Thyroid gland (tissue), 4 donors: ENCODE measurements at regions not wholly inside any gene's neighbourhood (a gene's known extent, or its start where the extent isn't known, plus 50 kb on each side); places are given as distances from the start of the nearest gene placed in this dataset.

ENCODE experiments used
- DNase-seq, 2 donors: peaks; one replicate each; pipeline ENCODE4 v3.0.0-alpha.2; 2019
- H3K27ac ChIP-seq, 3 donors: fragments of 200-600 bp; sonication (generic); 1 replicate in 2 of 3; 2 replicates in 1 of 3; pipeline ENCODE4 v1.5.1; 2016 to 2019; ENCODE audit warnings: mild to moderate bottlenecking in 1 of 3, moderate library complexity in 1 of 3
- H3K27me3 ChIP-seq: fragments of 200-600 bp; sonication (generic); one replicate; pipeline ENCODE4 v1.5.1; 2019
- H3K36me3 ChIP-seq, 2 donors: fragments of 200-600 bp; sonication (generic); one replicate each; pipeline ENCODE4 v1.5.1; 2016 to 2019
- H3K4me1 ChIP-seq, 2 donors: fragments of 200-600 bp; sonication (generic); one replicate each; pipeline ENCODE4 v1.5.1; 2017 to 2019
- H3K4me3 ChIP-seq, 3 donors: fragments of 200-600 bp; sonication (generic); replicated peaks in 1 of 3; 1 replicate in 2 of 3; 2 replicates in 1 of 3; pipeline ENCODE4 v1.5.1; 2016; ENCODE audit warnings: mild to moderate bottlenecking in 1 of 3
- H3K9me3 ChIP-seq: fragments of 200-600 bp; sonication (generic); one replicate; pipeline ENCODE4 v1.5.1; 2017
- POLR2A ChIP-seq, 2 donors: fragments of 450-650 bp; IDR thresholded peaks; one replicate each; pipeline ENCODE4 v1.6.1; 2017; ENCODE audit warnings: antibody characterized with exemption in 2 of 2, mild to moderate bottlenecking in 2 of 2, moderate library complexity in 1 of 2
- WGBS, 2 donors: methylation state at CpG; one replicate each; pipeline ENCODE4 v1.1.5; 2017; 5-methylcytosine and 5-hydroxymethylcytosine counted together
- intact Hi-C: fragments of 100-400 bp; cut with DNase I; formaldehyde crosslinking; loops from one replicate; pipeline ENCODE4 v1.15.1; 2023
- TF ChIP-seq, protein P1 (sequence below), 6 experiments: fragments of 200-600 bp in 3 of 6; fragments of 450-650 bp in 3 of 6; sonication (generic) in 3 of 6; IDR thresholded peaks; one replicate each; pipeline ENCODE4 v1.5.1; 2016 to 2019; ENCODE audit warnings: antibody characterized with exemption in 6 of 6, mild to moderate bottlenecking in 2 of 6, inconsistent platforms in 1 of 6, moderate library complexity in 1 of 6

GRCh38 chr7:42449431-42449830 lies 212.4 kb upstream of the GLI3 start:
- WGBS, 2 donors = 90 to 95% methylated on average over 5 of the region's 5 CpGs
- intact Hi-C loops = no loop called here
- Histone ChIP-seq H3K4me3 (no peak overlapping the region), H3K27ac (no peak overlapping the region), H3K9me3 (no peaks in the 10 kb centered on the region), H3K4me1 (no peaks in the 10 kb centered on the region), H3K36me3 (no peaks in the 10 kb centered on the region), H3K27me3 (no peaks in the 10 kb centered on the region)
- TF ChIP-seq, protein P1, sequence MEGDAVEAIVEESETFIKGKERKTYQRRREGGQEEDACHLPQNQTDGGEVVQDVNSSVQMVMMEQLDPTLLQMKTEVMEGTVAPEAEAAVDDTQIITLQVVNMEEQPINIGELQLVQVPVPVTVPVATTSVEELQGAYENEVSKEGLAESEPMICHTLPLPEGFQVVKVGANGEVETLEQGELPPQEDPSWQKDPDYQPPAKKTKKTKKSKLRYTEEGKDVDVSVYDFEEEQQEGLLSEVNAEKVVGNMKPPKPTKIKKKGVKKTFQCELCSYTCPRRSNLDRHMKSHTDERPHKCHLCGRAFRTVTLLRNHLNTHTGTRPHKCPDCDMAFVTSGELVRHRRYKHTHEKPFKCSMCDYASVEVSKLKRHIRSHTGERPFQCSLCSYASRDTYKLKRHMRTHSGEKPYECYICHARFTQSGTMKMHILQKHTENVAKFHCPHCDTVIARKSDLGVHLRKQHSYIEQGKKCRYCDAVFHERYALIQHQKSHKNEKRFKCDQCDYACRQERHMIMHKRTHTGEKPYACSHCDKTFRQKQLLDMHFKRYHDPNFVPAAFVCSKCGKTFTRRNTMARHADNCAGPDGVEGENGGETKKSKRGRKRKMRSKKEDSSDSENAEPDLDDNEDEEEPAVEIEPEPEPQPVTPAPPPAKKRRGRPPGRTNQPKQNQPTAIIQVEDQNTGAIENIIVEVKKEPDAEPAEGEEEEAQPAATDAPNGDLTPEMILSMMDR (IDR thresholded peaks at IDR 0.05) = no peak
- no peak for TF ChIP-seq POLR2A (IDR thresholded peaks at IDR 0.05)
- no peak for DNase-seq

GRCh38 chr7:42448901-42449300 lies 211.9 kb upstream of the GLI3 start:
- H3K27ac ChIP-seq = no peak overlapping the region
- intact Hi-C loops = no loop called here
- no peaks in the 10 kb centered on the region for H3K27me3 ChIP-seq
- H3K4me1 ChIP-seq = no peaks in the 10 kb centered on the region
- no peaks in the 10 kb centered on the region for H3K36me3 ChIP-seq
- no peak overlapping the region for H3K4me3 ChIP-seq
- WGBS, 2 donors = 82 to 89% methylated on average over 1 of the region's 1 CpG
- TF ChIP-seq POLR2A (IDR thresholded peaks at IDR 0.05) = no peak
- TF ChIP-seq, protein P1 (IDR thresholded peaks at IDR 0.05) = no peak
- no peaks in the 10 kb centered on the region for H3K9me3 ChIP-seq
- DNase-seq = no peak

DNA sequence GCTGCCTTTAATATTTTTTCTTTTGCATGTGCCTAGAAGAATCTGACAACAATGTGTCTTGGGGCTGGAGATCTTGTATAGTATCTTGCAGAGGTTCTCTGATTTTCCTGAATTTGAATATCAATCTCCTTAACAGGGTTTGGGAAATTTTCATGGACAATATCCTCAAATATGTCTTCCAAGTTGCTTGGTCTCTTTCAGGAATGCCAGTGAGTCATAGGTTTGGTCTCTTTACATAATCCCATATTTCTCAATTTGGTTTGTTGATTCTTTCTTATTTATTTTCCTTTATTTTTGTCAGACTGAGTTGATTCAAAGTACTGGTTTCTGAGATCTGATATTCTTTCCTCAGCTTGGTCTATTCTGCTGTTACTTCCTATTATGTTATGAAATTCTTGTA lies 208.7 kb upstream of the GLI3 start:
- TF ChIP-seq POLR2A (IDR thresholded peaks at IDR 0.05) = no peak
- TF ChIP-seq, protein P1 (IDR thresholded peaks at IDR 0.05) = no peak
- no peak overlapping the region for H3K4me3 ChIP-seq
- intact Hi-C loops = no loop called here
- DNase-seq = no peak
- H3K27ac ChIP-seq = no peak overlapping the region
- no peaks in the 10 kb centered on the region for H3K9me3 ChIP-seq
- H3K36me3 ChIP-seq = no peaks in the 10 kb centered on the region
- no peaks in the 10 kb centered on the region for H3K4me1 ChIP-seq
- no peaks in the 10 kb centered on the region for H3K27me3 ChIP-seq

DNA sequence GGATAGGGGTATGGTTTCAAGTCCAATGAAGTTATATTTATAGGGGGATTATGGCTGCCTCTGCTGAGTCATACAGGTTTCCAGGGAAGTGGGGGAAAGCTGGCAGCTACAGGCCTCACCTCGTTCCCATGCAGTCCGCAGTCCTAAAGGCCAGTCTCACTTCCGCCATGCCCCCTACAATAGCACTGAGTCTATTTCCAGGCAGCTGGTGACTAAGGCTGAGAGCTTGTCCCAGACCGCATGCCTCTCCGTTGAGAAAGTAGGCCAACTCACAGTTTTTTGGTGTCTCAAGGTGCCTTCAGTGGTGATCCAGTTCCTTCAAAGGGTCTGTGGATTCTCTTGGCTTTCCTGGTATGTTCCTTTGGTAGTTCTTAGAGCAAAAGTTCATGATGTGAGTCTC lies 203.9 kb upstream of the GLI3 start:
- no peaks in the 10 kb centered on the region for H3K9me3 ChIP-seq
- no peak overlapping the region for H3K27ac ChIP-seq
- intact Hi-C loops = no loop called here
- H3K4me1 ChIP-seq = no peaks in the 10 kb centered on the region
- TF ChIP-seq, protein P1 (IDR thresholded peaks at IDR 0.05) = no peak
- no peak for TF ChIP-seq POLR2A (IDR thresholded peaks at IDR 0.05)
- WGBS, 2 donors = 94 to 96% methylated on average over 3 to 5 of the region's 5 CpGs
- H3K4me3 ChIP-seq = no peak overlapping the region
- no peak for DNase-seq
- no peaks in the 10 kb centered on the region for H3K36me3 ChIP-seq
- H3K27me3 ChIP-seq = no peaks in the 10 kb centered on the region

GRCh38 chr7:42432644-42433043 lies 195.6 kb upstream of the GLI3 start:
- WGBS, 2 donors = 0 to 7% methylated on average over 1 of the region's 1 CpG
- H3K36me3 ChIP-seq = no peaks in the 10 kb centered on the region
- H3K4me3 ChIP-seq = no peak overlapping the region
- DNase-seq = no peak
- no peak for TF ChIP-seq POLR2A (IDR thresholded peaks at IDR 0.05)
- TF ChIP-seq, protein P1 (IDR thresholded peaks at IDR 0.05) = no peak
- H3K27me3 ChIP-seq = no peaks in the 10 kb centered on the region
- H3K27ac ChIP-seq = no peak overlapping the region
- intact Hi-C loops = no loop called here
- no peaks in the 10 kb centered on the region for H3K4me1 ChIP-seq
- no peaks in the 10 kb centered on the region for H3K9me3 ChIP-seq
